Activated CD4-positive, alpha-beta T cell treated with anti-CD3 and anti-CD28 coated beads, Interleukin-2, amount 50 U/mL, for 4 hours (primary cell): ENCODE measurements at regions not wholly inside any gene's neighbourhood (a gene's known extent, or its start where the extent isn't known, plus 50 kb on each side); places are given as distances from the start of the nearest gene placed in this dataset.
A peak's percentile ranks its signal among the peaks of the same experiment; 100 is the strongest.

ENCODE experiments used
- DNase-seq, 2 experiments: peaks; one replicate each; pipeline ENCODE4 v3.0.0-alpha.2; 2020

DNA sequence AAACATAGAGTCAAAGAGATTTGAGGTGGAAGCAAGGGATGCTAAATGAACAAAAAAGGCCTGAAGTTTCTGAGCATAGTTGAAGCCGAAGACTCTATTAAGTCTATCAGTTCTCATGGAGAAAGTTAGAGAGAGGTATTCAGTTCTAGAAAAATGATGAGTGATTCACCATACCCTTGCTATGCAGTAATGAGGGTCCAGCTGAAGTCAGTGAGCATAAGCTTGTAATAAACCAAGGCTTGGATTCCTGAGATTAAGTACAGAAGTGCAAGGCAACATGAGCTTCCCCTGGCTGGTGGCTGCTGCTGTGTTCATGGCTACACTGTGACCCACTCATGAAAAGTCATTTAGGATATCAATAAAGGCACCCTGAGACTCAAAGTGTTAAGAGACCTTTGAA is 129.7 kb upstream of the MTAP start:
- no peak for DNase-seq

DNA sequence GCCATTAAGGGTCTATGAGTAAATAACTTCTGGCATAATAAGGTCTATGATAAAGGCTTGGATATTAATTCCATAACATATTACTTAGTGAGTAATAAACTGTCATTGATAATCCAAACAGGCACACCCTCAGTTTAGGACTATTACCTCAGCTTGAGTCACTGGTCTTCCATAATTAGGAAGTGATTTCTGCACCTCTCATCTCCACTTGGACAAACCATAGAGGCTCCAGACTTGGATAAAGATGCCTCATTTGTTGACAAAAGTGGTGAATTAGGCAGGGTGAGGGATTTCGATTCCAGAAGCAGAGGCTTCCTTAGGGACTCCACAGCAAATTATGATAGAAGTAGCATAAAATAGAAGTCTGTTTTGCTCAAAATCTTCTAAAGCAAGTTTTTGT is 127.5 kb upstream of the MTAP start:
- DNase-seq: no peak

- DNase-seq: no peak
These were observed 125.0 kb upstream of the MTAP start for GRCh38 chr9:21677387-21677786.

- DNase-seq: no peak
These were observed 124.6 kb upstream of the MTAP start for GRCh38 chr9:21677834-21678233.

GRCh38 chr9:21679432-21679831 is 123.0 kb upstream of the MTAP start:
- DNase-seq: no peak

- DNase-seq: no peak
These were observed 121.8 kb upstream of the MTAP start for GRCh38 chr9:21680590-21680989.

GRCh38 chr9:21681641-21682040 is 120.8 kb upstream of the MTAP start:
- no peak for DNase-seq

GRCh38 chr9:21682381-21682780 is 120.1 kb upstream of the MTAP start:
- no peak for DNase-seq

GRCh38 chr9:21682981-21683380 is 119.5 kb upstream of the MTAP start:
- DNase-seq: no peak

DNA sequence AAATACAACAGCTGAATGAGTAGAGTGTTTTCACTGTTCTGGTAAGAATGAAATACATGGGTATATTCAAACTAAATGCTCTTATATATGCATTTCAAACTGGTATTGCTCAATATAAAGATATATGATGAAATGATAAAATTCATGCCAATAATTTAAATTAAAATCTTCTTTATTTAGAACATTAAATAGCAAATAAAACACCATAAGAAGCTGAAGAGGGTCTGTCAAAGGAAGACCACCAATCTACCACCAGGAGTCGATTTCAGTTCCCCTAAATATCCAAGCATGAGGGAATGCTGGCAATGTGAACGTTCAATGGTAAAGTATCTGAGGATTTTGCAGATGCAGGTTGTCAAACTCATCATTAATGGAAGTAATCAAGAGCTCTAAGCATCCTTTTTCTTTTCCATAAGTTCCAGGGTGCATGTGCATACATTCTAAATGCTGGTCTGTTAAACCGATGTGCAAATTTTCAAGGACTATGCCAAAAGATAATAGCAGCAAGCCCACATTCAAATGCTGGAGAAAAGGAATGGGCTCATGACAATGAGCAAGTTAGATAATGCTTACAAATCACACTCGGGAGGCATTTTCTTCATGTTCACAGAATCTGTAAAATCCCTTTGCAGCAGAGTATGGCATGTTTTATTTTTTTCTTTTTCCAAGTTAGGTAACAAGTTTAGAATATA is 118.8 kb upstream of the MTAP start:
- DNase-seq: no peak

DNA sequence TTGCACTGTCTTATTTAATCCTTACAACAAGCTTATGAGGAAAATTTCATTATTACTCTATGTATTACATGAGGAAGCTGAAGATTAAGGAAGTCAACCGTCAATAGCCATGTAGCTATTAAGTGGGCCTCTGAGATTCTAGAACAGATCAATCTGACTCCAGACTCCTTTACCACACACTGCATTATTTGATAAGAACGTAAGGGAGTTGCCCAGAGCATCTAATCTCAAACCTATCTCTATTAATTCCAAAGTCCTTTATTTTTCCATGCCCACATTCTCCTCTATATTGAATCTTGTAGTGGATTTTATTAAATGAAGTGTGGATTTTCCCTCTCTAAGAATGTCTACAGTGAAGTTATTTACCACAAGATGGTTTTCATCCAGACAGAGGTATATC is 118.2 kb upstream of the MTAP start:
- no peak for DNase-seq

GRCh38 chr9:21684831-21685362 is 117.5 kb upstream of the MTAP start:
- peak; percentile 19 to 40 for DNase-seq

GRCh38 chr9:21685502-21685901 is 116.9 kb upstream of the MTAP start:
- no peak for DNase-seq

DNA sequence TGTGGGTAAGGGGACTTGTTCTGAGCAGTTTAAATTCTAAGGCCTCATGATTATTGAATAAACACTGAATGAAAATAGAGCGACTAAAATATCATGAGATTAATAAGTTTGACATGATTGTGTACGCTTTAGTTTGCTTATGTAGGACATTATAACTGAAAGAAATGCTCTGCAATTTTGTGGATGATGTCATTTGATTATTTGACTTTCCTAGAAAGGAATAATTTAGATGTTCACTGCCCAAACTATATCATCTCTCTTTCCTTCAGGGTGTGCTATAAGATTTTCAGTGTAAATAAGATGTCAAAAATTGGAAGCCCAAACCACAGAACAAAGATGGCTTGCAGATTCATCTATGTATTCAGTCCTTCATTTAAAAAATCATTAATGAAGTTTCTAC is 115.7 kb upstream of the MTAP start:
- no peak for DNase-seq

- no peak for DNase-seq
These were observed 115.1 kb upstream of the MTAP start for GRCh38 chr9:21687351-21687750.

- DNase-seq: no peak
These were observed 114.0 kb upstream of the MTAP start for GRCh38 chr9:21688108-21689102.

- DNase-seq: no peak
These were observed 112.6 kb upstream of the MTAP start for GRCh38 chr9:21689854-21690253.

DNA sequence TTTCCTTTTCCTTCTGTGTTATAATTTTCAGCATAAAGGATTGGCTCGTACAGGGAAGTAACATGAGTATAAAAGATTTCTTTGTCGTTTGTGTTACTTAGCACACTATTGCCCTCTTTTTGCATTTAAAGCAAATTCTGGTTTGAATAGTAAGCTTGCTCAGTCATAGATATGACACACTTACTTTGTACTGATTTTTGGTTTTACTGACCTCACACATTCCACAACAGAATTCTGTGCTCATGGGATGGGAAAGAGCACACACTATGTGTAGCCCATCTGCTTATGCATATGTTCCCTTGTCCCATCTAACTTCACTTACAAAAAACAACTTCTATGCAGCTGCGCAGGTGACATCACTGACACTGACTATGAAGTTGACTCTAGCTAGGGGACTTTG is 111.9 kb upstream of the MTAP start:
- DNase-seq: no peak

DNA sequence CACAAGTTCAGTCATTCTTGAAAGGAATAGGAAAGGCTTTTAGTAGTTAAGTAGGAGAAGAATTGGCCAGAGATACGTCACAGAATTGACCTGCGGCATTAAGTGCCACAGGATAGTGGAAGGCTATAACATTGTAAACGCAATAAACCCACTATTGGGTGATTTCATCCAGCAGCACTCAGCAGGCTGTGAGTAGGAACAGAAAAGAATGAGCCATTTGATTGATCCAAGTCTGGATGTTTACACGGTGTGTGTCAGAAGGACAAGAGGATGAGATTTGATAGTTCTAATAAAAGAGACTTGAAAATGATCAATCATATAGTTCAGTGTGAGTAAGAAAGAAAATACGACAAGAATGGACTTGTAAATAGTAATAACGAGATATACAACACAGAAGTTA is 110.0 kb upstream of the MTAP start:
- DNase-seq: no peak

- no peak for DNase-seq
These were observed 108.0 kb upstream of the MTAP start for GRCh38 chr9:21694424-21694823.

GRCh38 chr9:21695443-21695842 is 107.0 kb upstream of the MTAP start:
- DNase-seq: no peak

GRCh38 chr9:21695874-21696341 is 106.5 kb upstream of the MTAP start:
- no peak for DNase-seq

DNA sequence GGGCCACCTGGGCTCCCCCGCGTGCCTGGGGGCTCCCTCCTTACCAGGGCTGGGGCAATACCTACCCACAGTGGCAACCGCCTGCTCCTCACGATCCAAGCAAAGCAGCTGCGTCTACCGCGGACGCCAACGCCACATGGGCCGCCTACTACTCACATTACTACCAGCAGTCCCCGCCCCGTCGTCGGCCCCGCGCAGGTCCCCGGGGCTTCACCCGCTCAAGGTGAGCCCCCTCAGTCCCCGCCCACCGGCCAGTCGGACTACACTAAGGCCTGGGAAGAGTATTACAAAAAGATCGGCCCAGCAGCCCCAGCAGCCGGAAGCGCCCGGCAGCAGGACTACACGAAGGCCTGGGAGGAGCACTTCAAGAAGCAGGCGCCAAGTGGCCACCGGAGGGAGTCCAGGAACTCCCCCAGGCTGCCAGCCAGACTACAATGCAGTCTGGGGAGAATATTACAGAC is 106.0 kb upstream of the MTAP start:
- no peak for DNase-seq

DNA sequence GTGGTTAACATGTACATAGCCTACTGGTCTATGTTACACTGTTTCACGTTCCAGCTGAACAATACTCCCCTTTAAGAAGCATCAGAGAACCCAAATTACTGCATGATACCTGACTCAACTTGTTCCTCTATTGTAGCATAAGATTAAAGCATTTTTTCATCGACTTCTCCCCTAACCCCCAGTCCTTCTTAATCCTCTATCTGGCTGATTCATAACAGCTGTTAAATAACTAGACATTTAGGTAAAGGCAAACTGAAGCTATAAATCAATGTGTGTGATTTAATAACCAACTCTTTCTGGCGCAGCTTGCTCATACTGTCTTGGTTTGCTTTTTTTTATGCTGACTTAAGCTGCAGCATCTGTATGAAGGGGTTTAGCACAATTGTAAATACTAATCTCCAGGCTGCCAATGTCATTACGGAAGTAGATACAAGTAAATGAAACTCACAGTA is 94.2 kb upstream of the MTAP start:
- no peak for DNase-seq
